ENCODE measurements at regions not wholly inside any gene's neighbourhood (a gene's known extent, or its start where the extent isn't known, plus 50 kb on each side); places are given as distances from the start of the nearest gene placed in this dataset.

- intact Hi-C loops (cut with micrococcal nuclease; ENCODE audit: unreplicated experiment) = no loop called here
- no TSS peak for BruUV-seq (replicated peaks)
- DNase-seq = no peak
- no peaks in the 10 kb centered on the region for H3K36me3 Mint-ChIP-seq (ENCODE audit: insufficient read depth, unreplicated experiment)
- TF ChIP-seq, protein P1, sequence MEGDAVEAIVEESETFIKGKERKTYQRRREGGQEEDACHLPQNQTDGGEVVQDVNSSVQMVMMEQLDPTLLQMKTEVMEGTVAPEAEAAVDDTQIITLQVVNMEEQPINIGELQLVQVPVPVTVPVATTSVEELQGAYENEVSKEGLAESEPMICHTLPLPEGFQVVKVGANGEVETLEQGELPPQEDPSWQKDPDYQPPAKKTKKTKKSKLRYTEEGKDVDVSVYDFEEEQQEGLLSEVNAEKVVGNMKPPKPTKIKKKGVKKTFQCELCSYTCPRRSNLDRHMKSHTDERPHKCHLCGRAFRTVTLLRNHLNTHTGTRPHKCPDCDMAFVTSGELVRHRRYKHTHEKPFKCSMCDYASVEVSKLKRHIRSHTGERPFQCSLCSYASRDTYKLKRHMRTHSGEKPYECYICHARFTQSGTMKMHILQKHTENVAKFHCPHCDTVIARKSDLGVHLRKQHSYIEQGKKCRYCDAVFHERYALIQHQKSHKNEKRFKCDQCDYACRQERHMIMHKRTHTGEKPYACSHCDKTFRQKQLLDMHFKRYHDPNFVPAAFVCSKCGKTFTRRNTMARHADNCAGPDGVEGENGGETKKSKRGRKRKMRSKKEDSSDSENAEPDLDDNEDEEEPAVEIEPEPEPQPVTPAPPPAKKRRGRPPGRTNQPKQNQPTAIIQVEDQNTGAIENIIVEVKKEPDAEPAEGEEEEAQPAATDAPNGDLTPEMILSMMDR (IDR thresholded peaks at IDR 0.05; ENCODE audit: unreplicated experiment) = no peak
- peaks cover 30% of the 10 kb centered on the region for H3K4me1 Mint-ChIP-seq (ENCODE audit: low read depth, unreplicated experiment)
- H3K9me3 Mint-ChIP-seq (ENCODE audit: low read depth, unreplicated experiment) = no peaks in the 10 kb centered on the region
- H3K27ac Mint-ChIP-seq (ENCODE audit: unreplicated experiment) = no peak overlapping the region
- CTCF ChIA-PET = no interaction called here
- H3K27me3 Mint-ChIP-seq (ENCODE audit: unreplicated experiment) = no peaks in the 10 kb centered on the region
- no peak overlapping the region for H3K4me3 Mint-ChIP-seq (ENCODE audit: low read depth, unreplicated experiment)
These were observed 129.3 kb upstream of the HAAO start for GRCh38 chr2:42921721-42922120.

GRCh38 chr2:42921147-42921520 is 128.8 kb upstream of the HAAO start:
- Mint-ChIP-seq H3K9me3 (ENCODE audit: low read depth, unreplicated experiment) (no peaks in the 10 kb centered on the region), H3K27ac (ENCODE audit: unreplicated experiment) (no peak overlapping the region), H3K36me3 (ENCODE audit: insufficient read depth, unreplicated experiment) (no peaks in the 10 kb centered on the region), H3K4me3 (ENCODE audit: low read depth, unreplicated experiment) (no peak overlapping the region), H3K27me3 (ENCODE audit: unreplicated experiment) (no peaks in the 10 kb centered on the region), H3K4me1 (ENCODE audit: low read depth, unreplicated experiment) (peaks cover 28% of the 10 kb centered on the region)
- CTCF ChIA-PET = no interaction called here
- intact Hi-C loops (cut with micrococcal nuclease; ENCODE audit: unreplicated experiment) = no loop called here
- no peak for DNase-seq
- BruUV-seq (replicated peaks) = no TSS peak
- TF ChIP-seq, protein P1 (IDR thresholded peaks at IDR 0.05; ENCODE audit: unreplicated experiment) = no peak

GRCh38 chr2:42920446-42921146 is 128.2 kb upstream of the HAAO start:
- Mint-ChIP-seq H3K9me3 (ENCODE audit: low read depth, unreplicated experiment) (no peaks in the 10 kb centered on the region), H3K36me3 (ENCODE audit: insufficient read depth, unreplicated experiment) (no peaks in the 10 kb centered on the region), H3K4me1 (ENCODE audit: low read depth, unreplicated experiment) (peaks cover 23% of the 10 kb centered on the region), H3K27me3 (ENCODE audit: unreplicated experiment) (no peaks in the 10 kb centered on the region), H3K27ac (ENCODE audit: unreplicated experiment) (no peak overlapping the region), H3K4me3 (ENCODE audit: low read depth, unreplicated experiment) (no peak overlapping the region)
- no TSS peak for BruUV-seq (replicated peaks)
- DNase-seq = no peak
- intact Hi-C loops (cut with micrococcal nuclease; ENCODE audit: unreplicated experiment) = no loop called here
- TF ChIP-seq, protein P1 (IDR thresholded peaks at IDR 0.05; ENCODE audit: unreplicated experiment) = no peak
- CTCF ChIA-PET = interaction anchor here (1.1 kb wide), 1 partner anchor 12 kb away, joined by 4 read pairs; no protein-coding TSS in a partner anchor

- CTCF ChIA-PET = interaction anchor here (0.5 kb wide), 1 partner anchor 79 kb away, joined by 3 read pairs; no protein-coding TSS in a partner anchor
- BruUV-seq (replicated peaks) = no TSS peak
- intact Hi-C loops (cut with micrococcal nuclease; ENCODE audit: unreplicated experiment) = no loop called here
- H3K36me3 Mint-ChIP-seq (ENCODE audit: insufficient read depth, unreplicated experiment) = no peaks in the 10 kb centered on the region
- no peak for DNase-seq
- peaks cover 19% of the 10 kb centered on the region for H3K4me1 Mint-ChIP-seq (ENCODE audit: low read depth, unreplicated experiment)
- no peaks in the 10 kb centered on the region for H3K27me3 Mint-ChIP-seq (ENCODE audit: unreplicated experiment)
- no peaks in the 10 kb centered on the region for H3K9me3 Mint-ChIP-seq (ENCODE audit: low read depth, unreplicated experiment)
- H3K4me3 Mint-ChIP-seq (ENCODE audit: low read depth, unreplicated experiment) = no peak overlapping the region
- TF ChIP-seq, protein P1 (IDR thresholded peaks at IDR 0.05; ENCODE audit: unreplicated experiment) = no peak
- H3K27ac Mint-ChIP-seq (ENCODE audit: unreplicated experiment) = no peak overlapping the region
These were observed 126.4 kb upstream of the HAAO start for GRCh38 chr2:42918671-42919318.

Data from Calu3 (cell line).